AG04449 (cell line): ENCODE measurements at regions not wholly inside any gene's neighbourhood (a gene's known extent, or its start where the extent isn't known, plus 50 kb on each side); places are given as distances from the start of the nearest gene placed in this dataset.

Experiments
- CTCF ChIA-PET: fragments of 350-600 bp; formaldehyde crosslinking; extraction: SDS; loops from one replicate; lab custom pipeline; 2021; ENCODE audit warnings: antibody characterized with exemption; lab: Yijun Ruan, JAX
- POLR2A ChIA-PET: fragments of 400-600, 350-600 bp; formaldehyde crosslinking; extraction: SDS; loops from one replicate; lab custom pipeline; 2020; ENCODE audit warnings: antibody characterized with exemption, inconsistent platforms; lab: Yijun Ruan, JAX
- DNase-seq: peaks from one replicate; pipeline ENCODE4 v3.0.0-alpha.2; 2010; ENCODE audit warnings: low read depth, low spot score
- H3K4me3 ChIP-seq: 2 replicates; pipeline ENCODE4 v1.5.1; 2011; ENCODE audit warnings: low read depth, mild to moderate bottlenecking, control low read depth, low read length
- TF ChIP-seq, protein P1 (sequence below): IDR thresholded peaks from one replicate; pipeline ENCODE4 v1.5.1; 2011; ENCODE audit warnings: mild to moderate bottlenecking, moderate library complexity, low read length, control low read depth, inconsistent platforms; ENCODE audit not compliant: insufficient read depth; ENCODE audit errors: missing control alignments

DNA sequence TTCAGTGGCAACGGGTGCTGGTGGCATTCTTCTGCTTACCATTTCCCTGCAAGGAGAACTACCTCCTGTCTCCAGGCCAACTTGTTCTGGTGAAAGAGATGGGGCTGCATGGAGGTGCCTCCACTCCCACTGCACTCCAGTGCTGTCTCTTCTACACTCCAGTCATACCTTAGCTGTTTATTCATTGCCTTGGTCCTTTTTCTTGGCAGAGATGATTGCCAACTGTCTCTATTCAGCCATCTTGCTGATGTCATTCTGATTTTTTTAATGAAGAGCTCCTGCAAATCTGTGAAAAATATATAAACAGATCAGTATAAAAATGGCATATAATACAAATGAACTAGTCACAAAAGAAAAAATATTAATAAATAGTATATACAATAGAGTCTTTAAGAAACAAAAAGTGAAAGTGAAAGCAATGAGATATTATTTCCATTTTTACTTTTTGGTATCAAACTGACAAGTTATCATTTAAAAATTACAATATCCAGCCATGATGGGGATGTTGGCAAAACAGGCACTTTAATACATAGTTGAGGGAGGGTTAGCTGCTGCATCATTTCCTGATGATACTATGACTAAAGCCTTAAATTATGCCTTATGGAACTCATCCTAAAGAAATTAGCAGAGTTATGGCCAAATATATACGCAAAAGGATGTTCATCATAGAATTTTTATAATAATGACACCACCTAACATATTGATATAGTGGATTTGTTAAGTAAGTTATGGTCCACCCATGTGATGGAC lies 109.4 kb downstream of the CARTPT start:
- TF ChIP-seq, protein P1, sequence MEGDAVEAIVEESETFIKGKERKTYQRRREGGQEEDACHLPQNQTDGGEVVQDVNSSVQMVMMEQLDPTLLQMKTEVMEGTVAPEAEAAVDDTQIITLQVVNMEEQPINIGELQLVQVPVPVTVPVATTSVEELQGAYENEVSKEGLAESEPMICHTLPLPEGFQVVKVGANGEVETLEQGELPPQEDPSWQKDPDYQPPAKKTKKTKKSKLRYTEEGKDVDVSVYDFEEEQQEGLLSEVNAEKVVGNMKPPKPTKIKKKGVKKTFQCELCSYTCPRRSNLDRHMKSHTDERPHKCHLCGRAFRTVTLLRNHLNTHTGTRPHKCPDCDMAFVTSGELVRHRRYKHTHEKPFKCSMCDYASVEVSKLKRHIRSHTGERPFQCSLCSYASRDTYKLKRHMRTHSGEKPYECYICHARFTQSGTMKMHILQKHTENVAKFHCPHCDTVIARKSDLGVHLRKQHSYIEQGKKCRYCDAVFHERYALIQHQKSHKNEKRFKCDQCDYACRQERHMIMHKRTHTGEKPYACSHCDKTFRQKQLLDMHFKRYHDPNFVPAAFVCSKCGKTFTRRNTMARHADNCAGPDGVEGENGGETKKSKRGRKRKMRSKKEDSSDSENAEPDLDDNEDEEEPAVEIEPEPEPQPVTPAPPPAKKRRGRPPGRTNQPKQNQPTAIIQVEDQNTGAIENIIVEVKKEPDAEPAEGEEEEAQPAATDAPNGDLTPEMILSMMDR, result no peak
- ChIA-PET CTCF (interaction anchor here (1.2 kb wide), 1 partner anchor 46 kb away, joined by 3 read pairs; no protein-coding TSS in a partner anchor), POLR2A (no interaction called here)
- H3K4me3 ChIP-seq, result no peak overlapping the region
- peak; percentile 31 for DNase-seq

DNA sequence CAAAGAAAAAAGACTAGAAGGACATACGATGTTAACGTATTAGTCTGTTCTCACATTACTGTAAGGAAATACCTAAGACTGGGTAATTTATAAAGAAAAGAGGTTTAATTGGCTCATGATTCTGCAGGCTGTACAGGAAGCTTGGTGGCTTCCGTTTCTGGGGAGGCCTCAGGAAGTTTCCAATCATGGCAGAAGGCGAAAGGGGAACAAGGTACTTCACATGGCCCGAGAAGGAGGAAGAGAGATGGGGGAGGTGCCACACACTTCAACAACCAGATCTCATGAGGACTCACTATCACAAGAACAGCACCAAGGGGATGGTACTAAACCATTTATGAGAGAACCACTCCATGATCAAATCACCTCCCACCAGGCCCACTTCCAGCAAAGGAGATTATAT lies 110.1 kb downstream of the CARTPT start:
- ChIA-PET POLR2A (no interaction called here), CTCF (no interaction called here)
- DNase-seq, result no peak
- TF ChIP-seq, protein P1, result no peak
- no peak overlapping the region for H3K4me3 ChIP-seq

DNA sequence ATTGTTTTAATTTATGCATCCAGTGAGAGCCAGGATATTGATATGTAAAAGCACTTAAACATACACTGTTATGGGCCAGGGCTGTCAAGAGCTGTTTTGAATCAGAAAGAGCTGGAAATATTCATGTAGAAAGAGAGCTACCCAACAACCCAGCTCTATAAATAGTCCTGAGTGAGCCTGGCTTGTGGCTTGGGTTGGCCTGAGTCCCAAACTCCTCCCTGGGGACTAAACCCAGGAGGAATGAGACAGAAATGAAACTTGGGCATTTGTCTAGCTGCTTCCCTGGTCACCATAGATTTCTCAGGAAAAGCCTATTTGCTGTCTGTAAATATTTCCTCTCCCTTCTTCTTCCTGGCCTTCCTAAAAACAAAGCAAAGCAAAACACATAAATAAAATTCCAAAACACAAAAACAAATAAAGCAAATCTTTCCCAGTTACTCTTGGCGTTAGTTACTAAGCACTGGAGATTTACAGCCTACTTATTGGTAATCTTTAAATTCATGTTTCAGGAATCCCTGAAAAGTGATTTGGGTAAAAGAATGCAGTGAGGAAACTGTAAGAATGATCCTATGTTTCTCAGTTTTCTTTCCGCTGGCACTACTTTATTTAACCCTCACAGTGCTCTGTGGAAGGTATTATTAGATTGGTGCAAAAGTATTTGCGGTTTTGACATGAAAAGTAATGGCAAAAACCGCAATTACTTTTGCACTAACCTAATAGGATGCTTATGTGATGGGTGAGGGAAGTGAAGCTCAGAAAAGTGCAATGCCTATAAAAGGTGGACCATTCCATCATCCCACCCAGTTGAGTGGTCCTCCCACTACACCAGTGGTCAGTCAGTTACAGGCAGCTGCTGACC lies 111.8 kb downstream of the CARTPT start:
- DNase-seq, result peak; percentile 65
- H3K4me3 ChIP-seq, result no peak overlapping the region
- ChIA-PET CTCF (interaction anchor here (1.2 kb wide), 1 partner anchor 14 kb away, joined by 3 read pairs; no protein-coding TSS in a partner anchor), POLR2A (interaction anchor here (1.2 kb wide), 1 partner anchor 477 kb away, joined by 3 read pairs; no protein-coding TSS in a partner anchor)
- TF ChIP-seq, protein P1, result no peak

DNA sequence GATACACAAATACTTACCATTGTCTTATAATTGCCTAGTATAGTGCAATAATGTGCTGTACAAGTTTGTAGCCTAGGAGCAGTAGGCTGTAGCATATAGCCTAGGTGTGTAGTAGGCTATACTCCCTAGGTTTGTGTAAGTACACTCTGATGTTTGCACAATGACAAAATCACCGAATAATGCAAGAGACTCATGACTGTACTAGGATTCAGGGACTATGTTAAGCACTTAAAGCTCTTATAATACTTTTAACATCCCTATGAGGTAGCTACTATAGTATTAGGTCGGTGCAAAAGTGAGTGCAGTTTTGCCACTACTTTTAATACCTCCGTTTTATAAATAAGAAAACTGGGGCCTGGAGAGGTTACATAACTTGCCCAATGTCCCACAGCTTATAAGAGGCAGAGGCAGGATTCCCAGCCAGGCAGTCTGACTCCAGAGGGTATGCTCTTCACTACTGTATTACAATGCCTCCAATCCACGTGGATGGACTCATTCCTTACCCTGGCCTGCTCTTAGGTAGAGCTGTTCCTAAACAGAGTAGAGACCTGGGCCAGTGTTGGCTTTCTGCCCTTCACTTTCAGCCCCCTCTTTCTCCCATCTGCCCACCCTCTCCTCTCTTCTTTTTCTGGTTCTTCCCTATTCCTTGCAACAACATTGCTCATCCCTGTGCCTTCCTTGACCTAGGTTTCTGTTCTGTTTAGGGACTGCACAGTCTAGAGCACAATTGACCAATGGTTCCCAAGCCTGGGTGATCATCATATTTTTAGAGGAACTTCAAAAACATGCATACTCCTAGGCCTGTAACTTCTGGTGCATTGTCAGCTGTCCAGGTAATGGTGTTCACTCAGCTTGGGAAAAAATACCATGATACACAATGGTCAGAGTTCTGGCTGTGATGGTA lies 114.0 kb downstream of the CARTPT start:
- TF ChIP-seq, protein P1, result no peak
- ChIA-PET POLR2A (no interaction called here), CTCF (interaction anchor here (1.2 kb wide), 1 partner anchor 185 kb away, joined by 4 read pairs; no protein-coding TSS in a partner anchor)
- no peak overlapping the region for H3K4me3 ChIP-seq
- DNase-seq, result no peak

DNA sequence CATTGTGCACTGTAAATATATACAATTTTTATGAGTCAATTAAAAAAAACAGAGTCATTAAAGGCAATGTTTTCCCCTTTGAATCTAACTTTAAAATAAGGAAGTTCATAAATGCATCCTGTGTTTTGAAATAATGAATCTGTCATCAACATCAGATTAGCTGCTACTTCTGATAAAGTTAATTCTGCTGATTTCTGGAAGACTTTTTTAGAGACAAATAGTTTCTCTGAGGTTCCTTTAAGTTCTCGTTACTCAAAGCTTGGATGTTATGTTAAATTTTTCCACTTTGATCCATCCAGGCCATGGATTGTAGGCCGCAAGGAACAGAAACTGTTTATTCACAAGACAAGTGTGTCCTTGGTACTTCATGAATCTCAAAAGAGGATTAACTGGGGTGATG lies 115.5 kb downstream of the CARTPT start:
- CTCF ChIA-PET, result no interaction called here
- H3K4me3 ChIP-seq, result no peak overlapping the region
- POLR2A ChIA-PET, result no interaction called here
- DNase-seq, result no peak
- TF ChIP-seq, protein P1, result no peak
